K562 (cell line): ENCODE measurements at regions not wholly inside any gene's neighbourhood (a gene's known extent, or its start where the extent isn't known, plus 50 kb on each side); places are given as distances from the start of the nearest gene placed in this dataset.
A peak's percentile ranks its signal among the peaks of the same experiment; 100 is the strongest.

ENCODE experiments used
- CEBPB ChIP-seq: fragments of 450-650 bp; IDR thresholded peaks from 2 replicates; pipeline ENCODE4 v1.6.1; 2016; ENCODE audit warnings: missing genetic modification characterization, missing compliant biosample characterization
- CTCF ChIP-seq, 3 experiments: IDR thresholded peaks in 2 of 3; conservative IDR thresholded peaks in 1 of 3; 2 replicates each; pipeline ENCODE4 v1.5.1; 2011 to 2012; ENCODE audit warnings: low read length in 3 of 3, mild to moderate bottlenecking in 3 of 3, control low read depth in 2 of 3, improper control_type of control experiment in 1 of 3, inconsistent platforms in 1 of 3, low read depth in 1 of 3, mixed read lengths in 1 of 3, moderate library complexity in 1 of 3; ENCODE audit not compliant: insufficient read depth in 2 of 3
- EP300 ChIP-seq: IDR thresholded peaks from 2 replicates; pipeline ENCODE4 v1.6.1; 2012; ENCODE audit warnings: low read length, improper control_type of control experiment
- EZH2 ChIP-seq: IDR thresholded peaks from 2 replicates; pipeline ENCODE4 v1.6.1; 2012; ENCODE audit warnings: low read depth, mild to moderate bottlenecking, inconsistent platforms, low read length, borderline replicate concordance
- HDAC2 ChIP-seq: fragments of 450-650 bp; IDR thresholded peaks from 2 replicates; pipeline ENCODE4 v1.6.1; 2016; ENCODE audit warnings: mild to moderate bottlenecking
- HMG20A ChIP-seq: fragments of 450-650 bp; formaldehyde crosslinking; conservative IDR thresholded peaks from 2 replicates; pipeline ENCODE4 v1.4.0; 2020; ENCODE audit warnings: mild to moderate bottlenecking, mixed read lengths
- MLX ChIP-seq, 2 experiments: fragments of 450-650 bp in 1 of 2; sonication (generic) in 1 of 2; formaldehyde crosslinking; conservative IDR thresholded peaks; 2 replicates each; pipeline versions ENCODE4 v1.4.0 to v1.8.1; 2020 to 2022; ENCODE audit warnings: mild to moderate bottlenecking in 1 of 2, missing genetic modification reagents in 1 of 2
- NFE2 ChIP-seq: IDR thresholded peaks from 2 replicates; pipeline ENCODE4 v1.6.1; 2014; ENCODE audit warnings: antibody characterized with exemption, low read depth
- POLR2A ChIP-seq: fragments of 450-650 bp; conservative IDR thresholded peaks from 2 replicates; pipeline ENCODE4 v1.6.1; 2016
- POLR3G ChIP-seq: IDR thresholded peaks from 2 replicates; pipeline ENCODE4 v1.6.1; 2011; ENCODE audit not compliant: insufficient read length, insufficient replicate concordance; ENCODE audit errors: extremely low read depth
- USF2 ChIP-seq: sonication (generic); formaldehyde crosslinking; IDR thresholded peaks from 2 replicates; pipeline ENCODE4 v1.5.0; 2020; ENCODE audit warnings: missing genetic modification reagents
- ZBTB1 ChIP-seq: sonication (generic); formaldehyde crosslinking; IDR thresholded peaks from 2 replicates; pipeline ENCODE4 v1.8.1; 2023; ENCODE audit warnings: missing genetic modification reagents, low read depth, mild to moderate bottlenecking, borderline replicate concordance
- ZNF175 ChIP-seq: fragments of 200-800 bp; sonication (Bioruptor generic); IDR thresholded peaks from 2 replicates; pipeline ENCODE4 v1.6.1; 2016; ENCODE audit warnings: low read depth, mild to moderate bottlenecking, missing genetic modification characterization, missing compliant biosample characterization

GRCh38 chr20:48451401-48451800, 376.4 kb downstream of the PREX1 start:
- TF ChIP-seq HMG20A (no peak), EP300 (no peak), ZBTB1 (CRISPR knock-in tag) (no peak), CEBPB (tag) (no peak), CTCF (IDR thresholded peaks at IDR 0.05 in 2 of 3, conservative IDR thresholded peaks at IDR 0.05 in 1 of 3; ENCODE audit: insufficient read depth in 2 of 3, low read depth in 1 of 3, low read length in 3 of 3) (0 out of 6 replicates have a peak, but pooled peaks of 1 of the 3 experiments have one; percentile 7), POLR3G (no peak), USF2 (CRISPR knock-in tag) (no peak), EZH2 (no peak), NFE2 (no peak), HDAC2 (no peak), ZNF175 (no peak), MLX (CRISPR knock-in tag; conservative IDR thresholded peaks at IDR 0.05) (no peak), POLR2A (no peak)
